OCI-LY7 (cell line): ENCODE measurements at regions not wholly inside any gene's neighbourhood (a gene's known extent, or its start where the extent isn't known, plus 50 kb on each side); places are given as distances from the start of the nearest gene placed in this dataset.

Source experiments
- CTCF ChIP-seq: fragments of 200-600 bp; sonication (generic); conservative IDR thresholded peaks from 2 replicates; pipeline ENCODE4 v1.5.1; 2014; ENCODE audit warnings: mild to moderate bottlenecking, antibody characterized with exemption, low read length, moderate library complexity, mixed read lengths
- EZH2phosphoT487 ChIP-seq: fragments of 200-600 bp; sonication (generic); IDR thresholded peaks from 2 replicates; pipeline ENCODE4 v1.6.1; 2018; ENCODE audit warnings: low read depth, borderline replicate concordance, mild to moderate bottlenecking, mixed run types, antibody characterized with exemption, low read length, moderate library complexity, mixed read lengths

- no peak for TF ChIP-seq CTCF
- no peak for TF ChIP-seq EZH2phosphoT487
These were observed 95.2 kb upstream of the SPRED2 start for GRCh38 chr2:65527451-65528240.
